Activated naive CD8-positive, alpha-beta T cell treated with anti-CD3 and anti-CD28 coated beads, Interleukin-2, amount 10 ng/mL, durations not matched to agents 7 days and 5 days (primary cell): ENCODE measurements at regions not wholly inside any gene's neighbourhood (a gene's known extent, or its start where the extent isn't known, plus 50 kb on each side); places are given as distances from the start of the nearest gene placed in this dataset.

ENCODE experiments used
- ATAC-seq: fragments of 150-1000 bp; cut with Tn5 transposase; one replicate; pipeline ENCODE4 v1.10.0; 2021; ENCODE audit warnings: low read depth, moderate library complexity
- POLR2A ChIA-PET: fragments of 350-600 bp; sonication (Branson Sonifier 250); formaldehyde crosslinking; loops from one replicate; lab custom pipeline; 2021; ENCODE audit warnings: antibody characterized with exemption; lab: Charles Lee
- DNase-seq: peaks from one replicate; pipeline ENCODE4 v3.0.0; 2021
- H3K27ac Mint-ChIP-seq: one replicate; pipeline ENCODE4 v1.8.0; 2022; ENCODE audit warnings: mild to moderate bottlenecking, mixed read lengths
- H3K27me3 Mint-ChIP-seq: one replicate; pipeline ENCODE4 v1.8.0; 2022; ENCODE audit warnings: mild to moderate bottlenecking, moderate library complexity, mixed read lengths
- H3K36me3 Mint-ChIP-seq: one replicate; pipeline ENCODE4 v1.8.0; 2021; ENCODE audit warnings: mild to moderate bottlenecking, mixed read lengths
- H3K4me1 Mint-ChIP-seq: one replicate; pipeline ENCODE4 v1.8.0; 2021; ENCODE audit warnings: mixed read lengths
- H3K4me3 Mint-ChIP-seq: one replicate; pipeline ENCODE4 v1.8.0; 2022; ENCODE audit warnings: mild to moderate bottlenecking, moderate library complexity, mixed read lengths
- H3K9me3 Mint-ChIP-seq: one replicate; pipeline ENCODE4 v1.8.0; 2021; ENCODE audit warnings: mixed read lengths

DNA sequence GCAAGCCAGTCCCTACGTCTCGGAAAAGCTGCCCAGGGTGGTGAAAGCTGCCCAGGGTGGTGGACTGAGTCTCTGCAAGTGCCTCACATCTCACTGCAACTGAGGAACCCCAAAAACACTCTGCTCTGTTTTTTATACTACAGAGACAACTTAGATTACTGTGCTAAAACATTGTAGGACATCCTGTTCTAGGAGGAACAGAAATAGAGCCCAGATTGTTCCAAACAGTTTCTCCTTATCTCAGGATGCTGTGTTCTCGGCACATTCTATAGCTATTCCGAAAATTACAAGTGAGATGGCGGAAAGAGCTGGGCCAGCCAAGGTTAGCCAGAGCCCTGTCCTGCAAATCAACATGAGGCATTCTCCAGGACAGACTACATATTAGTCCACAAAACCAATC is 138.7 kb downstream of the LRIG3 start:
- Mint-ChIP-seq H3K27ac (no peak overlapping the region), H3K4me3 (no peak overlapping the region), H3K4me1 (no peaks in the 10 kb centered on the region), H3K27me3 (no peaks in the 10 kb centered on the region), H3K9me3 (peaks cover 1% of the 10 kb centered on the region), H3K36me3 (no peaks in the 10 kb centered on the region)
- POLR2A ChIA-PET, result no interaction called here
- DNase-seq, result no peak
- no peak for ATAC-seq

DNA sequence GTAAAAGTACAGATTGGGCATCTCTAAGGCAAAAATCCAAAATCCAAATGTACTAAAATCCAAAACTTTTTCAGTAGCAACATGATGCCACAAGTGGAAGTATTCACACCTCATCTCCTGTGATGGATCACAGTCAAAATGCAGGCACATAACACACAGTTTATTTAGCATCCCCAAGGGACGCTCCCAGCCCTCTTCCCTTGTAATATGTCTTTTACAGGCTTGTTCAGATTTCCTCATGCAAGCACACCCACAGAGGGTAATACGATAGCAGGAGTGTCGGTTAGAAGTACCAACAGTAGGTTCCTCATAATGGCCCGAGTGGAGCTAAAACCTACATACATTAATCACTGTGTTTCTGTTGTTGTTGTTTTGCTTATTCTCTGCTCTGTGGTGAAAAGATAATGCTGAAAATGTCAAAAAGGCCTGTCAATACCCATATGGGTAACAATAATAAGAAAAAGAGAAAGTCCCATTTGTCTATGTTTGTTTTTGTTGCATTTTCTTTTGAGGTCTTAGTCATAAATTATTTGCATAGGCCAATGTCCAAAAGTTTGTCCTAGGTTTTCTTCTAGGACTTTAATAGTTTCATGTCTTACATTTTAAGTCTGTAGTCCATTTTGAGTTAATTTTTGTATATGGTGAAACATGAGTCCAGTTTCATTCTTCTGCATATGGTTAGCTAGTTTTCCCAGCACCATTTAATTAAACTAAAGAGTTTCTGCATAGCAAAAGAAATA is 133.1 kb downstream of the LRIG3 start:
- H3K4me1 Mint-ChIP-seq, result no peaks in the 10 kb centered on the region
- H3K27me3 Mint-ChIP-seq, result no peaks in the 10 kb centered on the region
- H3K4me3 Mint-ChIP-seq, result no peak overlapping the region
- H3K36me3 Mint-ChIP-seq, result no peaks in the 10 kb centered on the region
- H3K9me3 Mint-ChIP-seq, result peaks cover 6% of the 10 kb centered on the region
- no peak for ATAC-seq
- no peak overlapping the region for H3K27ac Mint-ChIP-seq
- POLR2A ChIA-PET, result no interaction called here
- no peak for DNase-seq

DNA sequence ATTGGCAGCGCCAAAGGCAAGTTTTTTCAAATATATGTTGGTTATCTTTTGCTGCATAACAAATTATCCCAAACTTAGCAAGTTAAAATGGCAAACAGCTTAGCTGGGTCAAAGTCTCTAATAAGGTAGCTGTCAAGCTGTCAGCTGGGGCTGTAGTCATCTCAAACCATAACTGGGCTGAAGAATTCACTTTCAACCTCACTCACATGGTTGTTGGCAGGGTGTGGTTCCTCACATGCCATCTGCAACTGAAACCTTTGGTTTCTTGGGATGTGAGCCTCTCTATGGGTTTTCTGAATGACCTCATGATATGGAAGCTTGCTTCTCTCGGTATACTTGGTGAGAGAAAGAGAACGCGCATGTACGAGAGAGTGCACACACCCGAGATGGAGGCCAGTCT is 125.4 kb downstream of the LRIG3 start:
- H3K4me3 Mint-ChIP-seq, result no peak overlapping the region
- H3K9me3 Mint-ChIP-seq, result peaks cover 7% of the 10 kb centered on the region
- POLR2A ChIA-PET, result no interaction called here
- no peaks in the 10 kb centered on the region for H3K4me1 Mint-ChIP-seq
- no peaks in the 10 kb centered on the region for H3K36me3 Mint-ChIP-seq
- H3K27ac Mint-ChIP-seq, result no peak overlapping the region
- DNase-seq (no peak), ATAC-seq (no peak)
- no peaks in the 10 kb centered on the region for H3K27me3 Mint-ChIP-seq

DNA sequence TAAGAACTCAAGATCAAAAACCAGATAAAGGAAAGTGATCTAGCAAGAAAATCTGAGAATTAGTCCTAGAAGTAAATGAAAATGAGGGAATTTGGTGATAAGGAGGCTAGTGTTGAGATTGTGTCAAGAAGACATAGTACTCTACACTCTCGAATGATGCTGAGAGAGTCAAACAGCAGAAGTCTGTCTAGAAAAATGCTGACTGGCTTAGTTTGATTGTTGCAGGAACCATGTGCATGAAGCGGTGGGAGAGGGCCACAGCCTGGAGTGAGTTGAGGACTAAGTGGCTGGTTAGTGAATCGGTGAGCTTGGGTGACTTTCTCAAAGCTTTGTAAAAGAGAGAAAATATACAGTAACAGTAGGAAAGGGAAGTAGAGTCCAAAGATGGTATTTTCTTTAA is 124.5 kb downstream of the LRIG3 start:
- H3K27ac Mint-ChIP-seq, result no peak overlapping the region
- no peaks in the 10 kb centered on the region for H3K4me1 Mint-ChIP-seq
- H3K27me3 Mint-ChIP-seq, result no peaks in the 10 kb centered on the region
- POLR2A ChIA-PET, result no interaction called here
- H3K36me3 Mint-ChIP-seq, result no peaks in the 10 kb centered on the region
- DNase-seq, result no peak
- no peak for ATAC-seq
- no peak overlapping the region for H3K4me3 Mint-ChIP-seq
- peaks cover 10% of the 10 kb centered on the region for H3K9me3 Mint-ChIP-seq

DNA sequence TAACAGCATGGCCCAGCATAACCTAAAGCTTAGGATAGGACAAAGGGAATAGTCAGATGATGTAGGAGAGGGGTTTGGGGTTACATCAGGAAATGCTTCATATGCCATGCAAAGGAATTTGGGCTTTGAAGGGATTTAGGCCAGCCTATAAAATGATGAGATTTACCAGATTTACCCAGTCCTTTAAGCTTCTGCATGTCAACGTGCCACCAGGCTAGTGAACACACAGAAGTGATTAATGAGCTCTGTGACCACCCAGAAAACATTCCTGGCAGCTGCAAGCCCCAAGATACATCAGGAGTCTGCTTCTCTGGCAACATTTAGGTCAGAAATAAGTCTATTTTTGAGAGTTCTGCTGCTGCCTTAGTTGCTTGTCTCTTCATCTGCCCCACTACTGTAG is 118.3 kb downstream of the LRIG3 start:
- ATAC-seq (no peak), DNase-seq (no peak)
- Mint-ChIP-seq H3K9me3 (peaks cover 8% of the 10 kb centered on the region), H3K27me3 (no peaks in the 10 kb centered on the region), H3K27ac (no peak overlapping the region), H3K4me3 (no peak overlapping the region), H3K36me3 (no peaks in the 10 kb centered on the region), H3K4me1 (no peaks in the 10 kb centered on the region)
- POLR2A ChIA-PET, result no interaction called here

DNA sequence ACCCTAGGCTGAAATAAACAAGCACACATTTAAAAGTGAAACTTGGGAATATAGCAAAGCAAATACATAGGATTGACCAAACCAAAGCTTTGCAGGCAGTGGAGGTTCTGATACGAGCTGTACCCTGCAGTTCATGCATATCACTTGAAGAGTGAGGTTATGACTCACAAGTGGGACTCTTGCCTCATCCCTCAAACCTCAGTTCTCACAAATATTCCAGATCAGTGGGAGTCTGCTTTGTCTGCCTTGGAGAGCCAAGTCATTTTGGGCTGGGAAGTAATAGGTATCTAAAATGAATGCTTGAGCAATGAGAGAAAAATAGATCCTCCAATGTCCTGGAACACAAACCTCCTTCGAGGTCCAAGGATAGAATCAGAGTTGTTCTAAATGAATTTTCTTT is 116.4 kb downstream of the LRIG3 start:
- Mint-ChIP-seq H3K9me3 (peaks cover 4% of the 10 kb centered on the region), H3K27ac (no peak overlapping the region), H3K4me3 (no peak overlapping the region), H3K27me3 (no peaks in the 10 kb centered on the region), H3K4me1 (no peaks in the 10 kb centered on the region), H3K36me3 (no peaks in the 10 kb centered on the region)
- ATAC-seq, result no peak
- DNase-seq, result no peak
- POLR2A ChIA-PET, result no interaction called here

DNA sequence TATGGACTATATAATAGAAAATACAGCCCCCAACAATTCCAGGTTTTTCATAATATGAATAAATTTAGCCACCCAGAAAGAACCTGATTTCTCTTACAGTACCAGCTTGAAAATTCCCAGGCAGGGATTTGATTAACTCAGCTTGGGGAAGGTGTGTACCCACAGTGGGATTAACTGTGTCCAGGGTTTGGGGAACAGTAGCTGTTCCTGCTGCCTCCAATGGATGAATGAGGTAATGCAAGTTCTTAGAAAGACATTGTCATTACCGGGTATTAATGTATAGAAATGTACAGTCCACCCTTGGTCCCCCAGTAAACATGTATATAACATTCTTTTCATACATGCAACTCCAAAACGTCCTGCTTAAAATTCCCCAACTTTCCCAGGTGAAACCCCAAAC is 115.6 kb downstream of the LRIG3 start:
- DNase-seq (no peak), ATAC-seq (no peak)
- Mint-ChIP-seq H3K36me3 (no peaks in the 10 kb centered on the region), H3K4me1 (no peaks in the 10 kb centered on the region), H3K27ac (no peak overlapping the region), H3K4me3 (no peak overlapping the region), H3K27me3 (no peaks in the 10 kb centered on the region), H3K9me3 (peaks cover 2% of the 10 kb centered on the region)
- POLR2A ChIA-PET, result no interaction called here

DNA sequence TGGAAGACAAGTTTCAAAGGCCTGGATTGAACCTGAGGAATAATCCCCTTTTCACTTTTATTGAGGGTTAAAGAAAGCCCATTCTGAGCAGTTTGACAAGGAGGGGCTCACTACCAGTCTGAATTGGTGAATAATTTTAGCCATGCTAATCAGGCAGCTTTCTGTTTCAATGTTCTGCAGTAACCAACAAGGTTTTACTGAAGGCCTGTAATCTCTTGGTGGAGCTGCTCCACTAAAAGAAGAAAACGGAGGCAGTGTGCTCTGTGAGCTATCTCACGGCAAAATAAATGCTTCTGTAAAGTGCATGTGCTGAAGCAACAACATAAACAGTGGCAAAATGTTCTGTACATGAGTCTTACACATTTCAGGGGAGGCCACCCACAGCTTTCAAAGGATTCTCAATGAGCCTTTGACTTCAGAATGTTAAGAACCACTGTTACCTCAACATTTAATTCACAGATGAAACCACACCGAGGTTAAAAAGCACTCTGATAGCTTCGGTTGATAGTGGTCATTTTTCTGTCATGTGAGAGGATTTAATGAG is 111.2 kb downstream of the LRIG3 start:
- POLR2A ChIA-PET, result no interaction called here
- Mint-ChIP-seq H3K36me3 (no peaks in the 10 kb centered on the region), H3K9me3 (no peaks in the 10 kb centered on the region), H3K4me3 (no peak overlapping the region), H3K27ac (no peak overlapping the region), H3K4me1 (no peaks in the 10 kb centered on the region), H3K27me3 (no peaks in the 10 kb centered on the region)
- ATAC-seq, result no peak
- DNase-seq, result no peak

DNA sequence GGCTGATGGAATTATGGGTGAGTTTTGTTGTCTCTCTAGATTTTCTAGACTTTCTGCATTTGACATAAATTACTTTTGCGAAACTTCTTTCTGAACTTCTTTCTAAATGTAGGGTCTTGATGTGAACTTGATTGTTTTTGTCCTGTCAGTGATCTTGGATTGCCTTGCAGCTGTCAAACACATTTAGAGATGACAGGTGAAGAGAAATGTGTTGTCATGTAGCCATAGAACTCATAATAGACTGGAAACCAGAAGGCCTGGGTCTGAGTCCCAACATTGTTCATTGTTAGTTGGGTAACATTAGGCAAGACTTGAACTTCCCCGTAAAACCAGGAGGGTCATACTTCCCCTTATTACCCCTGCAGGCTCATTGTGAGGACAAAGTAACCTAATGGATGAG is 109.0 kb downstream of the LRIG3 start:
- POLR2A ChIA-PET, result no interaction called here
- no peak for ATAC-seq

DNA sequence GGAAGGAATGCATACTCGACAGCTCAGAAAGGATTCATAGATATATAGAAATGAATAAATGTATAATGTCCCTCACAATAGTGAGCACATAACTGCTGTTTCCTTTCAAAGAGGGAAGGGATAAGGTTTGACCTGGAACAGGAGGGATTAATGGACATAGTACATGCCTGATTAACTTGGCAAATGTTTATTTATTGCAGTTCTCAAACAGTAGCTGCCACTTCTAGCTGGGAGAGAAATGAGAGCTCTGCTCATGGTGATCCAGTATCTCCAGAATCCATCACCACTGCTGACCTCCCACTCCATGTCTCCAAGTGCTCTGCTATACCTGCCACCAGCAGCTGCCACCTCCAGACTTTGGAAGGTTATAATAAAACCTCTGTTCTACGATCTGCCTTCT is 108.1 kb downstream of the LRIG3 start:
- POLR2A ChIA-PET, result no interaction called here
- no peaks in the 10 kb centered on the region for H3K27me3 Mint-ChIP-seq

More for the DNA sequence above, 109.0 kb downstream of the LRIG3 start:
- Mint-ChIP-seq H3K36me3 (no peaks in the 10 kb centered on the region), H3K4me3 (no peak overlapping the region), H3K27ac (no peak overlapping the region), H3K4me1 (no peaks in the 10 kb centered on the region), H3K27me3 (no peaks in the 10 kb centered on the region), H3K9me3 (no peaks in the 10 kb centered on the region)
- DNase-seq, result no peak

DNA sequence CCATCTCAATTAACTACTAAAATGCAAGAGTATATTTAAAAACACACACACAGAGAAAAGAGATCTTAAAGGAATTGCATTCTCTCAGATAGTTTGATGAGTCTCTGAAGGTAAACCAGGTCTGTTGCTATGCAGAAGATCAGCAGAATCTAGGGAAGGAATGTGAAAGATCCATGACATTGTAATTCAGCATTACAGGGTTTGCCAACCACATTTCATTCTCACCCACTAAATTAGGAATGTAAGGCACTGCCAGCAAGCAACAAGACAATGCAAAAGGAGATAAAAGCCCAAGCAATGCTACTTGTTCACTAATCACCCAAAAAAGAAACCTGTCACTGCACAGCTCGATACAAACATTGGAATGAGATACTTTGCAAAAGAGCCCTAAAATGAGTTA is 106.3 kb downstream of the LRIG3 start:
- no peaks in the 10 kb centered on the region for H3K9me3 Mint-ChIP-seq
- H3K36me3 Mint-ChIP-seq, result no peaks in the 10 kb centered on the region
- no peak overlapping the region for H3K4me3 Mint-ChIP-seq
- H3K27ac Mint-ChIP-seq, result no peak overlapping the region
- POLR2A ChIA-PET, result no interaction called here
- no peak for DNase-seq
- no peaks in the 10 kb centered on the region for H3K27me3 Mint-ChIP-seq
- ATAC-seq, result no peak
- no peaks in the 10 kb centered on the region for H3K4me1 Mint-ChIP-seq

More for the DNA sequence above, 108.1 kb downstream of the LRIG3 start:
- Mint-ChIP-seq H3K27ac (no peak overlapping the region), H3K9me3 (no peaks in the 10 kb centered on the region), H3K36me3 (no peaks in the 10 kb centered on the region), H3K4me1 (no peaks in the 10 kb centered on the region), H3K4me3 (no peak overlapping the region)
- DNase-seq, result no peak
- ATAC-seq, result no peak

DNA sequence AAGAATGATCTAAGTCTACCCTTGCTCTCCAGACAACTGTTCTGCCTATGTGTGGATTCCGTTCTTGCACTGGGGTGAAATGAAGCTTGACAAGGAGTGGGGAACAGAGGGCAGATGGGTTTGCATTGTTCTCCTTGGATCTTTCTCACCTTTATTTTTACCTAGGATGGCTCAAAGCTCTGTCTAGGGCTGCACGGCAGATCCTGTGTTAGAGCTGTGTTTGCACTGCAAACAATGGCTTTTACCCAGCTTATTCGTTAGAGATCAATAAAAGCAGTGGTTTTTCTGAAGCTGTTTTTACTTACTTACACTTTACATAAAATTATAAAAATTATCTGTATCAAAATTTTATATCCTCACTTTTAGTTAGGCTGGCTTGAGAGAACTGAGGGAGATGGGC is 105.1 kb downstream of the LRIG3 start:
- Mint-ChIP-seq H3K9me3 (no peaks in the 10 kb centered on the region), H3K4me3 (no peak overlapping the region)
- ATAC-seq, result no peak

DNA sequence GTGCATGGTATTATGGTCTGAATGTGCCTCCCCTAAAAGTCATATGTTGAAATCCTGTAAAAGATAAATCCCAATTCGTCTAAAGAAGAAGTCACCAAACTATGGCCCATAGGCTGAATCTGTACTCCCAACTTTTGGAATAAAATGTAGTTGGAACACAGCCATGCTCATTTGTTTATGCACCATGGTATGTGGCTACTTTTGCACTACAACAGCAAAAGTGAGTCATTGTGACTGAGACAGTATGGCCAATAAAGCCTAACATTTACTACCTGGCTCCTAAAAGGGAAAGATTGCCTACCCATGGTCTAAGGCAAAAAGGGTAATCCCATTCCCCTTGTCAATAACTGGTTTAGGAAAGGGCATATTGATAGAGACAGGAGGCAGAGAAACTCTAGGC is 101.8 kb downstream of the LRIG3 start:
- DNase-seq (no peak), ATAC-seq (no peak)
- no peaks in the 10 kb centered on the region for H3K9me3 Mint-ChIP-seq
- H3K4me1 Mint-ChIP-seq, result no peaks in the 10 kb centered on the region
- H3K36me3 Mint-ChIP-seq, result no peaks in the 10 kb centered on the region
- H3K27me3 Mint-ChIP-seq, result no peaks in the 10 kb centered on the region
- POLR2A ChIA-PET, result no interaction called here
- no peak overlapping the region for H3K4me3 Mint-ChIP-seq
- no peak overlapping the region for H3K27ac Mint-ChIP-seq

More for the DNA sequence above, 105.1 kb downstream of the LRIG3 start:
- Mint-ChIP-seq H3K36me3 (no peaks in the 10 kb centered on the region), H3K27ac (no peak overlapping the region), H3K27me3 (no peaks in the 10 kb centered on the region), H3K4me1 (no peaks in the 10 kb centered on the region)
- POLR2A ChIA-PET, result no interaction called here
- DNase-seq, result no peak

DNA sequence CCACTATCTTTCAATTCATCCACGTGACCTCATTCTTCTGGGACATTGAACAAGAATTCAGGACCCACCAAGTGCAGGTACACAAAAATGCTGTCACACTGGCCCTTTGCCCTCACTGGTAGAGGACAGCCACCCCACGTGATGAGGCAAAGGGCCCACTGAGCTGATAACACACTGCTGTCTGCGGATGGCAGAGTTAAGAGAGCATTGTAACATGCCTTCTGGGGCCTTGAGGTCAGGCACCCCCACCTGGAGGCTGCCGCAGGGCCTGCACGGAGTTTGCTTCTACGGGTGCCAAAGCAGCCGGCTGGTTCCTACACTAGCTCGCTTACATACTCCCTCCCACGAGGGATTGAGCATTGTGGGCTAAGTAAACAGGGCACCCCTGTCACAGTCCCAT is 101.0 kb downstream of the LRIG3 start:
- no peak overlapping the region for H3K27ac Mint-ChIP-seq
- POLR2A ChIA-PET, result no interaction called here
- H3K4me1 Mint-ChIP-seq, result no peaks in the 10 kb centered on the region
- DNase-seq (no peak), ATAC-seq (no peak)
- no peaks in the 10 kb centered on the region for H3K9me3 Mint-ChIP-seq
- no peaks in the 10 kb centered on the region for H3K36me3 Mint-ChIP-seq
- no peaks in the 10 kb centered on the region for H3K27me3 Mint-ChIP-seq
- H3K4me3 Mint-ChIP-seq, result no peak overlapping the region
